Testis (tissue), 2 donors: ENCODE measurements at regions not wholly inside any gene's neighbourhood (a gene's known extent, or its start where the extent isn't known, plus 50 kb on each side); places are given as distances from the start of the nearest gene placed in this dataset.

ENCODE experiments used
- POLR2A ChIP-seq: fragments of 450-650 bp; IDR thresholded peaks from one replicate; pipeline ENCODE4 v1.6.1; 2017; ENCODE audit warnings: antibody characterized with exemption, mild to moderate bottlenecking, moderate library complexity
- TF ChIP-seq, protein P1 (sequence below), 3 experiments: fragments of 450-650 bp in 2 of 3; fragments of 200-600 bp in 1 of 3; sonication (generic) in 1 of 3; IDR thresholded peaks; one replicate each; pipeline ENCODE4 v1.5.1; 2016 to 2019; ENCODE audit warnings: antibody characterized with exemption in 3 of 3, mild to moderate bottlenecking in 2 of 3, moderate library complexity in 1 of 3

DNA sequence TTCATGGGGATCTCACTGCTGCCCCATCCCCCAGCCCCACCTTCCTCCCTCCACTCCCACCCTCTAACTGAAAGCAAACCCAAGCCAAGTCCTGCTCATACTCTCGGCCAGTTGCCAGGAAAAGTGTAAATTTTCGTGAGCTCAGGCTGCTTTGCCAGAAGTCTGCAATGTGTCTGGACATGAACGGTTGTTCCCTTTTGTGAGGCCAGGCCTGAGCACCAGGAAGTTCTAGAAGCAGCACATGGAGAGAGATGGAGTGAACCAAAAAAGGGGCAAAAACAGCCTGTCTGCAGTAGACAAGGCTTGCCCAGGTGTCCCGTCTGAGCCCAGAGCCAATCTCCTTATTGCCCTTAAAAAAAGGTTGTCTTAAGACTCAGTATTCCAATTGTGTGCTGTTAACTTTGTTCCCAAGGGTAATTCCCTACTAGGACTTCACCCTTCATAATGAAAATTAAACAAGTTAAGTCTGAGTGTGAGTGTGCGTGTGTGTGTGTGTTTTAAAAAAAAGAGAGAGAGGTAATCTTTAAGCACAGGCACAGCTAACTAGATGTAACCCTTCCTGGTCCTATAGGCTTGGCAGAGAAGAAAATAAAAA, 247.1 kb downstream of the BCL11A start:
- TF ChIP-seq, protein P1, sequence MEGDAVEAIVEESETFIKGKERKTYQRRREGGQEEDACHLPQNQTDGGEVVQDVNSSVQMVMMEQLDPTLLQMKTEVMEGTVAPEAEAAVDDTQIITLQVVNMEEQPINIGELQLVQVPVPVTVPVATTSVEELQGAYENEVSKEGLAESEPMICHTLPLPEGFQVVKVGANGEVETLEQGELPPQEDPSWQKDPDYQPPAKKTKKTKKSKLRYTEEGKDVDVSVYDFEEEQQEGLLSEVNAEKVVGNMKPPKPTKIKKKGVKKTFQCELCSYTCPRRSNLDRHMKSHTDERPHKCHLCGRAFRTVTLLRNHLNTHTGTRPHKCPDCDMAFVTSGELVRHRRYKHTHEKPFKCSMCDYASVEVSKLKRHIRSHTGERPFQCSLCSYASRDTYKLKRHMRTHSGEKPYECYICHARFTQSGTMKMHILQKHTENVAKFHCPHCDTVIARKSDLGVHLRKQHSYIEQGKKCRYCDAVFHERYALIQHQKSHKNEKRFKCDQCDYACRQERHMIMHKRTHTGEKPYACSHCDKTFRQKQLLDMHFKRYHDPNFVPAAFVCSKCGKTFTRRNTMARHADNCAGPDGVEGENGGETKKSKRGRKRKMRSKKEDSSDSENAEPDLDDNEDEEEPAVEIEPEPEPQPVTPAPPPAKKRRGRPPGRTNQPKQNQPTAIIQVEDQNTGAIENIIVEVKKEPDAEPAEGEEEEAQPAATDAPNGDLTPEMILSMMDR (IDR thresholded peaks at IDR 0.05) = no peak
- TF ChIP-seq POLR2A = no peak
